ENCODE measurements at regions not wholly inside any gene's neighbourhood (a gene's known extent, or its start where the extent isn't known, plus 50 kb on each side); places are given as distances from the start of the nearest gene placed in this dataset.

DNA sequence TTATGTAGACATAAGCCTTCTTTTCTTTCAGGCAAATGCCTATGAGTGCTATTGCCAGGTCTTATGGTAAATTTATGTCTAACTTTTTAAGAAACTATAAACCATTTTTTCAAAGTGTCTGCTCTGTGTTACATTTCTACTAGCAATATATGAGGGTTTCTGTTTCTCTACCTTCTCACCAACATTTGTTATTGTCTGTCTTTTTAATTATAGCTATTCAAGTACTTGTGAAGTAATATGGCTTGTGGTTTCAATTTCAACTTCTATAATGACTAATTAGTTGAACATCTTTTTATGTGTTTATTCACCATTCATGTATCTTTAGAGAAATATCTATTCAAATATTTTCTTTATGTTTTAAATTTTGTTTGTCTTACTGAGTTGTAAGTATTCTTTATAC is 213.1 kb upstream of the MC4R start:
- Mint-ChIP-seq H3K4me1 (no peaks in the 10 kb centered on the region), H3K36me3 (ENCODE audit: insufficient read depth in 1 of 3, low read depth in 3 of 3) (no peaks in the 10 kb centered on the region), H3K4me3 (no peak overlapping the region), H3K27ac (no peak overlapping the region), H3K9me3 (peaks cover 0 to 2% of the 10 kb centered on the region in 2 experiments; a peak in 3 of 5 replicates), H3K27me3 (ENCODE audit: low read depth) (no peaks in the 10 kb centered on the region)
- no peak overlapping the region for H3K18ac ChIP-seq (ENCODE audit: insufficient read length, low read depth, low read length)
- no peak overlapping the region for H2AFZ ChIP-seq (ENCODE audit: low read length)
- H3K79me1 ChIP-seq (ENCODE audit: insufficient read depth, low read depth, low read length, poor library complexity, severe bottlenecking) = no peaks in the 10 kb centered on the region
- H3K56ac ChIP-seq (ENCODE audit: insufficient read length, low read depth, low read length) = no peak overlapping the region
- no peaks in the 10 kb centered on the region for H3K79me2 ChIP-seq (ENCODE audit: insufficient read depth, low read length)
- no peak overlapping the region for H3K14ac ChIP-seq (ENCODE audit: insufficient read depth, low read length)
- no peak overlapping the region for H4K8ac ChIP-seq (replicated peaks; ENCODE audit: insufficient read length, low read depth, low read length)
- no peak overlapping the region for H2BK120ac ChIP-seq (ENCODE audit: low read depth, low read length, poor library complexity, severe bottlenecking)
- no peak overlapping the region for H2BK20ac ChIP-seq (ENCODE audit: low read depth, low read length, poor library complexity, severe bottlenecking)
- no peak overlapping the region for H4K5ac ChIP-seq (ENCODE audit: insufficient read length, low read depth, low read length)
- H3K4me1 ChIP-seq (ENCODE audit: insufficient read depth, low read length) = no peaks in the 10 kb centered on the region
- H3K4me2 ChIP-seq (ENCODE audit: insufficient read depth, insufficient read length, low read length) = no peak overlapping the region
- no peak overlapping the region for H3K4ac ChIP-seq (ENCODE audit: low read depth, low read length)
- no peak overlapping the region for H3T11ph ChIP-seq (ENCODE audit: low read length)
- no peaks in the 10 kb centered on the region for H3K23me2 ChIP-seq (ENCODE audit: insufficient read length, low read depth, low read length, poor library complexity, severe bottlenecking)
- H3K27me3 ChIP-seq (ENCODE audit: insufficient read depth, low read length) = no peaks in the 10 kb centered on the region
- no peak overlapping the region for H3K27ac ChIP-seq (ENCODE audit: insufficient read length, low read depth, low read length)
- TF ChIP-seq, protein P1, sequence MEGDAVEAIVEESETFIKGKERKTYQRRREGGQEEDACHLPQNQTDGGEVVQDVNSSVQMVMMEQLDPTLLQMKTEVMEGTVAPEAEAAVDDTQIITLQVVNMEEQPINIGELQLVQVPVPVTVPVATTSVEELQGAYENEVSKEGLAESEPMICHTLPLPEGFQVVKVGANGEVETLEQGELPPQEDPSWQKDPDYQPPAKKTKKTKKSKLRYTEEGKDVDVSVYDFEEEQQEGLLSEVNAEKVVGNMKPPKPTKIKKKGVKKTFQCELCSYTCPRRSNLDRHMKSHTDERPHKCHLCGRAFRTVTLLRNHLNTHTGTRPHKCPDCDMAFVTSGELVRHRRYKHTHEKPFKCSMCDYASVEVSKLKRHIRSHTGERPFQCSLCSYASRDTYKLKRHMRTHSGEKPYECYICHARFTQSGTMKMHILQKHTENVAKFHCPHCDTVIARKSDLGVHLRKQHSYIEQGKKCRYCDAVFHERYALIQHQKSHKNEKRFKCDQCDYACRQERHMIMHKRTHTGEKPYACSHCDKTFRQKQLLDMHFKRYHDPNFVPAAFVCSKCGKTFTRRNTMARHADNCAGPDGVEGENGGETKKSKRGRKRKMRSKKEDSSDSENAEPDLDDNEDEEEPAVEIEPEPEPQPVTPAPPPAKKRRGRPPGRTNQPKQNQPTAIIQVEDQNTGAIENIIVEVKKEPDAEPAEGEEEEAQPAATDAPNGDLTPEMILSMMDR (conservative IDR thresholded peaks at IDR 0.05) = no peak
- no peak overlapping the region for H2BK12ac ChIP-seq (ENCODE audit: insufficient read length, low read depth, low read length)
- no peaks in the 10 kb centered on the region for H4K20me1 ChIP-seq (ENCODE audit: control insufficient read depth, insufficient read depth, insufficient read length)
- no peak overlapping the region for H3K23ac ChIP-seq (ENCODE audit: insufficient read length, low read depth, low read length)
- no peak overlapping the region for H2BK5ac ChIP-seq (ENCODE audit: insufficient read length, low read length)
- DNase-seq = no peak
- H3K9ac ChIP-seq (ENCODE audit: extremely low read depth, insufficient read length, low read length) = no peak overlapping the region
- H4K91ac ChIP-seq (ENCODE audit: insufficient read length, low read depth, low read length) = no peak overlapping the region
- H2BK15ac ChIP-seq (ENCODE audit: low read depth, low read length) = no peak overlapping the region
- H3K9me3 ChIP-seq (ENCODE audit: control insufficient read depth, low read depth, low read length) = no peaks in the 10 kb centered on the region
- no peak overlapping the region for H2AK5ac ChIP-seq (ENCODE audit: insufficient read length, low read length)
